ENCODE measurements at regions not wholly inside any gene's neighbourhood (a gene's known extent, or its start where the extent isn't known, plus 50 kb on each side); places are given as distances from the start of the nearest gene placed in this dataset.

- H3K4me3 Mint-ChIP-seq (ENCODE audit: unreplicated experiment) = no peak overlapping the region
- no peak for DNase-seq (ENCODE audit: extremely low spot score, unreplicated experiment)
- no peaks in the 10 kb centered on the region for H3K9me3 Mint-ChIP-seq (ENCODE audit: unreplicated experiment)
- no peaks in the 10 kb centered on the region for H3K4me1 Mint-ChIP-seq (ENCODE audit: unreplicated experiment)
- H3K36me3 Mint-ChIP-seq (ENCODE audit: unreplicated experiment) = no peaks in the 10 kb centered on the region
- no peak for TF ChIP-seq CTCF (IDR thresholded peaks at IDR 0.05)
- H3K27me3 Mint-ChIP-seq (ENCODE audit: unreplicated experiment) = no peaks in the 10 kb centered on the region
- H3K27ac Mint-ChIP-seq (ENCODE audit: unreplicated experiment) = no peak overlapping the region
Measured at GRCh38 chr17:33816036-33816435, 439.0 kb upstream of the CCL2 start.

GRCh38 chr17:33816842-33817617 is 438.1 kb upstream of the CCL2 start:
- H3K9me3 Mint-ChIP-seq (ENCODE audit: unreplicated experiment) = no peaks in the 10 kb centered on the region
- H3K27me3 Mint-ChIP-seq (ENCODE audit: unreplicated experiment) = no peaks in the 10 kb centered on the region
- TF ChIP-seq CTCF (IDR thresholded peaks at IDR 0.05) = no peak
- no peak for DNase-seq (ENCODE audit: extremely low spot score, unreplicated experiment)
- no peak overlapping the region for H3K4me3 Mint-ChIP-seq (ENCODE audit: unreplicated experiment)
- no peaks in the 10 kb centered on the region for H3K4me1 Mint-ChIP-seq (ENCODE audit: unreplicated experiment)
- H3K27ac Mint-ChIP-seq (ENCODE audit: unreplicated experiment) = no peak overlapping the region
- no peaks in the 10 kb centered on the region for H3K36me3 Mint-ChIP-seq (ENCODE audit: unreplicated experiment)

- Mint-ChIP-seq H3K9me3 (ENCODE audit: unreplicated experiment) (no peaks in the 10 kb centered on the region), H3K4me1 (ENCODE audit: unreplicated experiment) (no peaks in the 10 kb centered on the region), H3K4me3 (ENCODE audit: unreplicated experiment) (no peak overlapping the region), H3K27ac (ENCODE audit: unreplicated experiment) (no peak overlapping the region), H3K36me3 (ENCODE audit: unreplicated experiment) (no peaks in the 10 kb centered on the region), H3K27me3 (ENCODE audit: unreplicated experiment) (no peaks in the 10 kb centered on the region)
- TF ChIP-seq CTCF (IDR thresholded peaks at IDR 0.05) = no peak
- DNase-seq (ENCODE audit: extremely low spot score, unreplicated experiment) = no peak
Measured at GRCh38 chr17:33819539-33819938, 435.5 kb upstream of the CCL2 start.

GRCh38 chr17:33832262-33832661 is 422.8 kb upstream of the CCL2 start:
- H3K9me3 Mint-ChIP-seq (ENCODE audit: unreplicated experiment) = peaks cover 14% of the 10 kb centered on the region
- H3K4me1 Mint-ChIP-seq (ENCODE audit: unreplicated experiment) = no peaks in the 10 kb centered on the region
- no peak overlapping the region for H3K27ac Mint-ChIP-seq (ENCODE audit: unreplicated experiment)
- TF ChIP-seq CTCF (IDR thresholded peaks at IDR 0.05) = no peak
- no peak for DNase-seq (ENCODE audit: extremely low spot score, unreplicated experiment)
- no peaks in the 10 kb centered on the region for H3K36me3 Mint-ChIP-seq (ENCODE audit: unreplicated experiment)
- H3K27me3 Mint-ChIP-seq (ENCODE audit: unreplicated experiment) = no peaks in the 10 kb centered on the region
- no peak overlapping the region for H3K4me3 Mint-ChIP-seq (ENCODE audit: unreplicated experiment)

GRCh38 chr17:33837281-33837680 is 417.8 kb upstream of the CCL2 start:
- no peak overlapping the region for H3K4me3 Mint-ChIP-seq (ENCODE audit: unreplicated experiment)
- no peaks in the 10 kb centered on the region for H3K4me1 Mint-ChIP-seq (ENCODE audit: unreplicated experiment)
- peaks cover 9% of the 10 kb centered on the region for H3K9me3 Mint-ChIP-seq (ENCODE audit: unreplicated experiment)
- no peak for TF ChIP-seq CTCF (IDR thresholded peaks at IDR 0.05)
- DNase-seq (ENCODE audit: extremely low spot score, unreplicated experiment) = no peak
- no peaks in the 10 kb centered on the region for H3K36me3 Mint-ChIP-seq (ENCODE audit: unreplicated experiment)
- no peak overlapping the region for H3K27ac Mint-ChIP-seq (ENCODE audit: unreplicated experiment)
- H3K27me3 Mint-ChIP-seq (ENCODE audit: unreplicated experiment) = no peaks in the 10 kb centered on the region

Data from osteocyte (in vitro differentiated cells).